HG02852 (cell line): ENCODE measurements at regions not wholly inside any gene's neighbourhood (a gene's known extent, or its start where the extent isn't known, plus 50 kb on each side); places are given as distances from the start of the nearest gene placed in this dataset.
"Not testable (repeated sequence)": the region's sequence is repeated elsewhere in the genome, so short reads cannot be mapped to it uniquely, and the experiment has no call there.

Source experiments
- ATAC-seq: cut with Tn5 transposase; IDR thresholded peaks from one replicate; pipeline ENCODE4 v1.9.1; 2021; ENCODE audit warnings: mild to moderate bottlenecking, moderate library complexity; ENCODE audit not compliant: unreplicated experiment

DNA sequence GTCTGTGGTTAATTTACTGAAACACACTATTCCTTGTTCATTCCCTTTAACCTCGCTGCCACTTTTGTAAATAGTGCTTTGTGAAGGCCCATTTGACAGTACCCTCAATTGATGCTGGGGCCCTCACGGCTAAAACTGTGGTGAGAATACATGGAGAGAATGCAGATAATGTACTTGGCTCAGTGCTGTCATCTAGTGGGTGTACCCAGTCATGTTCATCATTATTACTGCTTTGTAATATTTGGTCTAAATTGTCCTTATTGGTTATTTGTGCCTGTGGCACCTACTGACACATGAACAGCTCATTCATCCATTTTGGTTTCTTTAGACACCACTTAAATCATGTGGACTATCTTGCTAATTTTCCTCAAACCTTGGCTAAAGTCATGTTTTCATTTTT lies 543.6 kb downstream of the EDEM1 start:
- no peak for ATAC-seq

DNA sequence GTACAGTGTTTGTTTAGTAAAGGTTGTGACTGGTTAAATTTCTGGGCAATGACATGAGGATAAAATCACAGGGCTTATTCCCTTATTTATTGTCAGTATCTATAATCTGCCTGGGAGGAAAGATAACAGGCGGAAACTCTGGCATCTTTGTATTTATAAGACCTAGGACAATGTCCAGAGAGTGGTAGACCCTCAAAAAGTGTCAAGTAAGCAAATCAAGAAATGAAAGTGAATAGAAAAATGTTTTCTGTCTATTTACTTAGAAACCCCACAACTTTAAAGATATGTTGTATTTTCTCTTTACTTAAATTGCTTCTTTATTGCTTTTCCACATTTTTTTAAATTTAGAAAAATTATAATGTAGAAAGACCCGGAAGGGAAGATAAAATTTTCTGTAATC lies 544.6 kb downstream of the EDEM1 start:
- ATAC-seq: no peak

DNA sequence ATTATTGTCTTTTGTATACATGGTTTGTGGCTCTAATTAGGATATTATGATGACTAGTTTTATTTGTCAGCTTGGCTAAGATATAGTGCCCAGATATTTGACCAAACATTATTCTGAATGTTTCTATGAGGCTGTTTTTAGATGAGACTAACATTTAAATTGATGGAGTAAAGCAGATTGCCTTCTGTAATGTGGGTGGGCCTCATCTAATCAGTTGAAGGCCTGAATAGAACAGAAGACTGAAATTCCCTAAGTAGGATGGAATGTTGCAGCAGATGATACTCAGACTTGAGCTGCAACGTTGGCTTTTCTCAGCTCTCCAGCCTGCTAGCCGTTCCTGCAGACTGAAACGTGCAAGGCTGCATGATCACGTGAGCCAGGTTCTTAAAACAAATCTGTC lies 546.5 kb downstream of the EDEM1 start:
- no peak for ATAC-seq

DNA sequence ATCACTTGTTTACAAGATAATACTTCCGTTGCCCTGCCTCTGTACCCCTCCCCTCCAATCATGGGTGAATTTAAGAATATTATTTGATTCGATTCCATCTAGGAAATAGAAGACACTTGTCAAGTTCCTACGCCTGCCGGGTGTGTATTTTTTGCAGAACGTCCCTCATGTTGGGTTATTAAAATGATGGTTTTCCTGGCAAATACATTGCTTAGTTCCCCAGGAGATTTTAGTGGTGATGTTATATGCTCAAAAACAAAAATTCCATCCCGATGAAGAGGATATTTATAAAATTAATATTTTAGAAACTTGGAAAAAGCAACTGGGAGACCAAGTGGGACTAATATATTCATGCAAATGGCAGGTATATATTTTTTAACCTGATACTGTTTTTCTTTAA lies 548.4 kb downstream of the EDEM1 start:
- ATAC-seq: no peak

DNA sequence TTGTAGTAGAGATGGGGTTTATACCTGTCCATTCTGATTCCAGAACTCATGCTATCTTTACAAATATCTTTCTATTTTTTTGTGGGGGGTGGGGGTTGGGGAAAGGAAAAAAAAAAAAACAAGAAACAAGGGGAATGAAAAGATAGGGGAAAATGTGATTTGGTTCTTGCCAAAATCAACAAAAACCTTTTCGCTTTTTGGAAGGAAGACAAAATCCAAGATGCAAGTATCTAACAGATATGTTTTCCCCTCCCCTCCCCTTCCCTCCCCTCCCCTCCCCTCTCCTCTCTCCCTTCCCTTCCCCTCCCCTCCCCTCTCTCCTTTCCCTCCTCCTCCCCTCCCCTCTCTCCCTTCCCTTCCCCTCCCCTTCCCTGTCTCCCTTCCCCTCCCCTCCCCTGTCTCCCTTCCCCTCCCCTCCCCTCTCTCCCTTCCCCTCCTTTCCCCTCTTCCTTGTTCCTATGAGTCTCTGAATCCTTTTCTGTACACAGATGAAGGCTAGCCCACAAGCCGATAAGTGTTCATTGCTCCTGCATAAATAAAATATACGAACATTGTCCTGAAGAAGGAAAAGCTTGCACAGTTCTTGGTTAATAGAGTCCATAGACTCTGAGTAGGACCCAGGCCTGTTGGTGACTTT lies 551.9 kb downstream of the EDEM1 start:
- ATAC-seq: no peak

DNA sequence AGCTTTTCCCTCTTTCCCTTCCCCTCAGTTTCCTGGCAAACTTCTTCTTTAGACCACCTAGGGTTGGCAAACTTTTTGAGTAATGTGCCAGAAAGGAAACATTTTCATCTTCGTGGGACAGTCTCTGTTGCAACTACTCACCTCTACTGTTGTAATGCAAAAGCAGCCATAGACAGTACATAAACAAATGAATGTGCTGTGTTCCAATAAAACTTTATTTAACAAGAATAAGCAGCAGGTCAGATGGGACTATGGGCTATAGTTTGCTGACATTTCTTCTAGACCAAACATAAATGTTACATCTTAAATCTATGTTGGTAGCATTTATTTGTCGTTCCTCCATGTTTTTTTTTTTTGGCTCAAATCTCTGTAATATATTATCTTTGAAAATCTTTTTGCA lies 552.4 kb downstream of the EDEM1 start:
- no peak for ATAC-seq

DNA sequence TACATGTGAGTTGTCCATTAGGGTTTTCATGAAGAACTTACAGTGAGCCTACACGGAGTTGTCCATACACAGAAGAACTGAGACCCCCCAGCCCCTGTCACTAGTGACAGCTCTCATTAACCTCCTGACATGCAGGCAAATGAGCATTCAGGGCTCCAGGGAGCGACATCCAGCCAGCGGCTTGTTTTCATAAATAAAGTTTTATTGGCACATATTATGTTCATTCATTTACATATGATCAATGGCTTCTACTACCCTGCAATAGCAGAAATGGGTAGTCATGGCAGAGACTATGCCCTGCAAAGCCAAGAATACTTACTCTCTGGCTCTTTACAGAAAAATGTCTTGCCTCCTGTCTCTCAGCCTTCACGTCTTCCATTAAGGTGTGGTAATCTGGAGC lies 553.5 kb downstream of the EDEM1 start:
- ATAC-seq: no peak

DNA sequence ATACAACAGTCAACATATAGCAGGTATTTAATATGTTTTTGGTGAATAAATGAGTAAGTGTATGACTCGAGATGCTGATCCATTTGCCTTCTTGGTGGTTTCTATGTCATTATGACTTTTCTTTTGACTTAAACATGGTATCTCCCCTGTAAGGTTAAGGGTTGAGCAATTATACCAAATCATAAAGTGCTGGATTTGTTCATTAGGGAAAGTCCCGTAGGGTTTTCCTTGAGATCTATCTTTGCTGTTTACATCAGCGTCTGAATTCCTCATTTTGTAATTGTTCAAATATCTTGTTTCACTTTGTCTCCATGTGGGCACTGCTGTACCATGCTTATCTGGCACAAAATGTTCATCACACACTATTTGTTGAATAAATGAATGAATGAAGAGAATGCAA lies 562.6 kb downstream of the EDEM1 start:
- no peak for ATAC-seq

DNA sequence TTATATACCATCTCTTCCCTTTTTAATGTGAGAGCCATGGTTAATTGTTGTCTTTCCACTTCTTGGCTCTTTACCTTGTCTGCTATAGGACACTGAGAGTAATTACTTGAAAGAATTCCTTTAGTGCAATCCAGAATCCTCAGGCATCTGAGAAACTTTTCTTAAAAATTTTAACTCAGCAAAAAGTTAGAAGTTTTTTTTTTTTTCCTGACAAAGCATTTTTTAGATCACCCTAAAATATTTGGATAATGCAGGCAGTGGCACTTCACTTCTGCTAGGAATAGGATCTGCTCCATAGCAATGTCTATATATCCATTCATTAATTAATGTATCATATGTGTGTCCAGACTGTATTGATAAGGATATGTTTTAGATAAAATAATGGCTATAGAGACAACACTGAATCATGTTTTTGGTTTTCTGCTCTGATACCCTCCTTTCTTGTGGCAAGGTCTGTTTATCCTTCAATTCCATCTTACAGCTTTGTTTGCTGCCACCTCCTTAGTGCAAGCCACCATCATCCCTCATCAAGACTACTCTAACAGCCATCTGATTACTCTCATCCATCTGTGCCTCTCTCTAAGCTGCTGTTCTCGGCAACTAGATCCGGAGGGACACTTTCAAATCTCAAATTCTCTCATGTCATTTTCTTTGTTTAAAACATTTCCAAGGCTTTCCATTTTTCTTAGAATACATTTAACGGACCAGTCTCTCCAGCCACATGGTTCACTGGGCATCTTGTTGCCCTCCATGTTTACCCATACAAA lies 563.5 kb downstream of the EDEM1 start:
- no peak for ATAC-seq

DNA sequence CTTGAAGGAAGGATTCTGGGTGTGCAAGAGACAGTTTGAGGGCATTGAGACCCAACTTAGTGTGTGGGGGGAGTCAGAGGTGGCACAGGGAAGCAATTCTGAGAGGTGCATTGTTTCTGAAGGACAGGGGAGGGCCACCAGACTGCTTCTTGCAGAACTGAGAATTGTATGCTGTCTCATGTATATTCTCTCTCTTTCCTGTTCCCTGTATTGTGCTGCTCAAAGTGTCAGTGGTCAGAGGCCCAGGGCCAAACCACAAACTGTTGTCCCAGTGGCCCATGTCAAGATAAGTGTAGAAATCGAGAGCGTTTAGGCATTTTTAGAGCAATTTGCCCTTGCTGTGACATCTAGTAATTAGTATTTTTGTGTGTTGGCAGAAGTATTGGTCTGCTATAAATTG lies 567.1 kb downstream of the EDEM1 start:
- peak; percentile 75 for ATAC-seq

DNA sequence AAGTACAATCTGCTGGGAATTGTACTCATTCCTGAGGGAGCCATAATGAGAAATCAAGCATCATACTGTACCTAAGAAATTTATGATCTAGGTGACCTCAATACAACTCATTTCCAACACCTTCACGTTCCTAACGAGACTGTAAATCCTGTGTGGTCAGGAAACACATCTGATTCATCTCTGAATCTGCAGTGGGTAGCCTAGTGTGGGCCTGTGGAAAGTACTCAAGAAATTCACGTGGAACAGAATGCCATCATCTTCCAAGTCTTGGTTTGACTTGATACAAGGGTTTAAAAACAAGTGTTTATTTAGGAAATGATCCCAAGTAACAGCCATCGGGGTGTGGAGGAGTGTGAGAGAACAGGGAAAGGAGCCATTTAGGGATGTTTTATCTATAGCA lies 568.9 kb downstream of the EDEM1 start:
- no peak for ATAC-seq

DNA sequence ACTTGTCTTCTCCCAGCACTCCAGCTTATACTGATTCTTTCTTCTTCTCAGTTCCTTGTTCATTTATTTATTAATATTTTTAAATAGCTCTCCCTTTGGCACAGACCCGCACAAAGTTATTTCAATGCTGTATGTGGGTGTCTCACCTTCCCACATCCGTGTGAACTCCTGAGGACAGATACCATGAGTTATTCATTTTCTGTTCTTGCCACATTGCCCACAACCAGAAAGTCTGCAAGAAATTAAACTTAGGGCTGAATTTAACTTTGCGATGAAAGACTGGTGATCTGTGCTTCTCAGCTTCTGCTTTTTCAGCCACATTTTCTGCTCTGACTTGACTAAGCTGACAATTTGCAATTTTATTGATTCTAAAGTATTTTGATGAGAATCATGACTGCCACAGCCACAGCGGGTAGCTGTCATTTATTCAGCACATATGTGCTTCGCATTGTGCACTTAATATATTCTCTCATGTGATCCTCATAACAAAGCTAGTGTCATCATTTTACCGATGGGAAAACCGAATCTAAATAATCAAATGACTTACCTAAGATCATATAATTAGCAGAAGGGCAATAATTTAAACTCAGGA lies 569.8 kb downstream of the EDEM1 start:
- ATAC-seq: no peak

DNA sequence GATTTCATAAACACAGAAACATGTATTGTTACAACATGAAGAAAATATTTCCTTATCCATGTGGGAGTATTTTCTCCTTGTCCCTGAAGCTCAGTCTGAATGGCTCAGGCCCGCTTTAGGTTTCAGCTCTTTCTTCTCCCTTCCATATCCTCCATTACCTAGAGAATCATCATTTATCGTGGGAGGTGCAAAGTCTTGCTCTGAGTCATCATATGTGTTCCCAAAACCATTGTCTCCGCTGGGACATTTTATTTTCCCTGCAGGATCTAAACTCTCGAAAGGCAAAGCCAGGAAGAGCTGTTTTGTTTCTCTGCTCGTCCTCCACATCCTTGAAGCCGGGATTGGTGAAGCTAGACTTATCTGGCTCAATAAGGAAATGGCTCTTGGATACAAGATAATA lies 571.2 kb downstream of the EDEM1 start:
- ATAC-seq: no peak

DNA sequence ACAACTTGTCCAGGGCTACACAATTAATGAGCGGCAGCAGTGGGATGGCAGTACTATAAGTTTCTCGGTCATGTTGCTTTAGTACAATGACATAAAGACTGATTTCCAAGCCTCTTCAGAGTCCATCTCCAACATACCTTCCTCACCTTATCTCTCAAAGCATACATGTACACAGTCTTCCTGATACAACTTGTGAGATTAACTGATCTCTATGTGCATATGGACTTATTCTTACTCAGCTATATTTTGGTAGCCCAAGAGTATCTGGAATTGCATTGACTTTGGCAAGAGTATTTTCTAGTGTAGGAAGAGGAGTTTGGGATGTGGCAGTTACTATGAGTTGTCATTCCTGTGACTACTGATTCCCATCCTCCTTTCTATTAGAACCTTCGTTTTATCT lies 575.0 kb downstream of the EDEM1 start:
- ATAC-seq: no peak

DNA sequence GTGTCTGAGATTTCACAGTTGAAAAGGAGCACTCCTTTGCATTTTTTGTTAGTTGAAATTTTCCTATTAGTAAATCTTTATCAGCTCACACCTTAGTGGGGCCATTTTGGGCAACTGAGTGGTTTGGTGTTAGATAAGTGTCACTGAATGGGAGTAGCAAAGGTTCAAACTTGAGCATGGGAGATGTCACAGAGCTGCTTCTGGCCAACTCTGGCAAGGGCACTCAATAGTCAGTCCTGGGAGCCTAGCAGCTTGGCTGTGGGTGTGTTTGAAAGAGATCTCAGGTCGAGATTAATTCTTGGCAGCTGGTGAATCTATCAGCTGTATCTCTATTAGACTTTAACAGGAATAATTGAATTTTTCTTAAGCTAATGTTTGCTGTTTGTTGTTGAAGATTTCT lies 579.3 kb downstream of the EDEM1 start:
- no peak for ATAC-seq

DNA sequence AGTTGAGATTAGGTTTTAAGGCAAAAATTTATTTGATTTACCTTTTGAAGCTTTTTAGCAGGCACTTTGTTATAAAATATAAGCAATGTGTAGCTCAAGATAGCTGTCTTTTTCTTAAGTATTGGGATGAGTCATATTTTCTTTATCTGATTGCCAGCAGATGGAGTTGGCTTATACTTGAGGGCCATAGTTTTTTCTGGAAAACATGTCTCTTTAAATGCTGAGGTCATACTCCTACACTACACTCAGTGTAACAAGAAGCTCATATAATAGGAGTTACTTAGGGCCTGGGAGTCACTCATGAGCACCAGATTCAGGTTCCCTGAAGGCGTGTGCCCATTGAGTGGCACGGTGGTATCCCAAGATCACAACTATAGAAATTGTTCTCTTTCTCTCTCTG lies 579.8 kb downstream of the EDEM1 start:
- no peak for ATAC-seq

DNA sequence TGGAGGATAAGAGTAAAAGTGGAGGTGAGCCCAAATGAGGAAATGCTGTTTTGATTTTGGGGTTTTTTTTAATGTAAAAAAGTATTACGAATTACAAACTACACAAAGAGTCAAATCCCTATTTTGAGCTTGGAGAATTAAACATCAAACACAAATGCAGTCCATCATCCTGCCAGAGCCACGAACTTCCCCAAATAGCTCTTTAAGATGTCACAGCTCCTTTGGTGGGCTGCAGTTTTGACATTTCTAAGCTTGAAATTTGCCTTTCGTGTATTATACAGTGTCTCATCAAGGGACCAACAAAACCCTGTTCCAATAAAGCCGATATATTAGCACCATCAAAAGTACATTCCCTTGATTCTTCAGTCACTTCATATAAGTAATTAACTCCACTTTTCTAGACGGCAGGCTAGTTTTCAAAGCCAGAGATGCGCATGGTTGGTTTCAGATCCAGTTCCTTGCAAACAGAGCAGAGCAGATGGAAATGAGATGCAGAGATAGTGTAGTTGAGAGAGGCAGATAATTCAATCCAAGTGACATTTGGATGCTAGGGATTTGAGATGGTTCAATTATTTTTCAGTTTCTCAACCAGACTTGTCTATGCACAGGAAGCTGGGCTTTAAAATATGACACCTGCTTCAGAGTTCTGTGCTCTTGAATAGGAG lies 580.9 kb downstream of the EDEM1 start:
- no peak for ATAC-seq

DNA sequence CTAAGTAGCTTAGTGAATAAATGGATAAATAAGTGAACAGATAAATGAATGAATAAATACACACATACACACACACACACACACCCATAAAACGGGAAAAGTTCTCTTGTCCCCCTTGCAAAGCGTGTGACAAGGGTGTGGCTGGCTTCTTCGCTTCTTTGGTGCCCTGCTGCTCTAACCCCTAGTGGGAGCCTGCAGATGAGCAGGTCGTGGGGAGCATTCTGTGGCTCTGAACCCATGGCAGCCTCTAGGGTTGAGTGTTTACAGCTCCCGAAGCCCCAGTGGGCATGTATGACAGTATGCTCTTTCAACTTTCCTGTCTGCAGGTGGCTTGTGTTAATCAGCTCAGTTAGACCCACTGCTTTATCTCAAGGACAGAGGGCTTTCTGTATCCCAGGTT lies 582.3 kb downstream of the EDEM1 start:
- ATAC-seq: no peak

DNA sequence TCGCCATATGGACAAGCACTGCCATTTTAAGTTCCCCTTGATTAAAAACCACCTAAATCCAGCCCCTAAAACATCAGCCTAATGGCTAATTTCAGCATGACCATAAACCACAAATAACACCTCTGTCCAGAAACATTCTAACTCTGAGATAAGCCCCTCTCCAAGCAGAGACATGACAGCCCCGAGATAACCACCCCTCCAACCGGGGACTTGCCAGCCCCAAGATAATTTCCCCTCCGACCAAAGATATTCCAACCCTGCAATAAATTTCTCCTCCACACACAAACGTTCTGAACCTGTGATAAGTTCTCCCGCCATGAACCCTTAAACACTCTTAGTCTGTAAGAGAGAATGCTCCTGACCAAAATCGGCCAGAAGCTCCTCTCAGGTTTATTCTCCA lies 586.8 kb downstream of the EDEM1 start:
- ATAC-seq: no peak

DNA sequence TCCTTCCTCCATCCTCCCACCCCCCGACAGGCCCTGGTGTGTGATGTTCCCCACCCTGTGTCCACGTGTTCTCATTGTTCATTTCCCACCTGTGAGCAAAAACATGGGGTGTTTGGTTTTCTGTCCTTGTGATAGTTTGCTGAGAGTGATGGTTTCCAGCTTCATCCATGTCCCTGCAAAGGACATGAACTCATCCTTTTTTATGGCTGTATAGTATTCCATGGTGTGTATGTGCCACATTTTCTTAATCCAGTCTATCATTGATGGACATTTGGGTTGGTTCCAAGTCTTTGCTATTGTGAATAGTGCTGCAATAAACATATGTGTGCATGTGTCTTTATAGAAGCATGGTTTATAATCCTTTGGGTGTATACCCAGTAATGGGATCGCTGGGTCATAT lies 587.6 kb downstream of the EDEM1 start:
- ATAC-seq: not testable (repeated sequence)

DNA sequence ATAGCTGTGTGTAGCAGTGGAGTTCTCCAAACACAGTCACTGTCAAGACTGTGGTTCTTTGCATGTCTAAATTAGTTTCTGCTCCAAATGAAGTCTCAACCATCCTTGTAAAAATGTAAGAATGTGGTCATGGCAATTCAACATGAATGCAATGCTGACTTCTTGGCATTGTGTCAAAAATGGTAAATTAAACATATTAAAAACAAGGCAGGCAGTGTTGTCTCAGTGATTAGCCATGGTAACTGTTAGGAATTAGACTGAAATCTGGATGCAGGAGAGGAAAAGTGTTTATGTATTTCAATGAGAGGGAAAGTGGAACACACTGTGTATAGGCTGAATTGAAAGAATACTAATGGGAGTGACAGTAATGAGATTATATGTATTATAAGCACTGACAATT lies 597.2 kb downstream of the EDEM1 start:
- ATAC-seq: no peak
